HG03064 (cell line): ENCODE measurements at regions not wholly inside any gene's neighbourhood (a gene's known extent, or its start where the extent isn't known, plus 50 kb on each side); places are given as distances from the start of the nearest gene placed in this dataset.

Experiments used
- ATAC-seq: cut with Tn5 transposase; IDR thresholded peaks from one replicate; pipeline ENCODE4 v1.9.1; 2021; ENCODE audit warnings: low read depth; ENCODE audit not compliant: unreplicated experiment

DNA sequence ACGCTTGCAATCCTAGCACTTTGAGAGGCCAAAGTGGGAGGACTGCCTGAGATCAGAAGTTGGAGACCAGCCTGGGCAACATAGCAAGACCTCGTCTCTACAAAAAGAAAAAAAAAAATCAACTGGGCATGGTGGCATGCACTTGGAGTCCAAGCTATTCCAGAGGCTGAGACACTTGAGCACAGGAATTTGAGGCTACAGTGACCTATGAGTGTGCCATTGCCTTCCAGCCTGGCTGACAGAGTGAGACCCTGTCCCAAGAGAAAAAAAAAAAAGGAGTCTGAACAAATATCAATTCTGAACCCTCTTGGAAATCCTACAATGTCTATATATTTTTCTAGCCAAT is 126.8 kb upstream of the NRP1 start:
- no peak for ATAC-seq

DNA sequence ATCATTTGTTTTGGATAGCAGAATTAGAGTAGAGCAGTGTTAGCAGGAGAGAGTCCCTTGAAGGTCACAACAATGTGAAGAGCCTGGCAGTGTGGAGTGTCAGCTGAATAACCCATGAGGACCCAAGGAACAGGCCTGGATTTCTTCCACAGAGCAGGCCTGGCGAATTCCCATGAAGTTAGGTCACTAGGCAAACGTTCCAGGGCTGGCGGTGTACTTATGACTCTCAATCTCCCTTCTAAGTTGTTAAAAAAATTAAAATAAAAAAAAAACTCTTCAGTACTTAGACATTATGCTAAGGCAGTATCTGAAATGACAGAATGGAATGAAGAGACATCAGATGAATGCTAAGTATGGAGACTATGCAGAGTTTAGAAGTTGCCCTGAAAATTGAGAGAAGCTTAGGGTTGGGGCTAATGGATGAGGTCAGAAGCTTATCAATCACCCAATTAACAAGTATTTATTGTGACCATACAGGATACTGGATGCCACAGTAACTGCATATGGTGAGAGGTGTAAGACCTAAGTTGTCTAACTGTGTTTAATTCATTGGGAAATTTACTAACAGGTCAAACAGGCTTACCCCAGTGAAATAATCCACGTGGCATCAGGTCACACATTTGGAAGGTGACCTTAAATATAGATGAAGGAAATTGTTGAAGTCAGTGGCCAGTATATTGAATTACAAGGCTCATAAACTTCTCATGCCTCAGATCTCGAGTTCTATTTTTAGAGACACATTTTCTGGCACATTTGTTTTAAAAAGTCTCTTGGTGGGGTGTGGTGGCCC is 126.2 kb upstream of the NRP1 start:
- no peak for ATAC-seq

DNA sequence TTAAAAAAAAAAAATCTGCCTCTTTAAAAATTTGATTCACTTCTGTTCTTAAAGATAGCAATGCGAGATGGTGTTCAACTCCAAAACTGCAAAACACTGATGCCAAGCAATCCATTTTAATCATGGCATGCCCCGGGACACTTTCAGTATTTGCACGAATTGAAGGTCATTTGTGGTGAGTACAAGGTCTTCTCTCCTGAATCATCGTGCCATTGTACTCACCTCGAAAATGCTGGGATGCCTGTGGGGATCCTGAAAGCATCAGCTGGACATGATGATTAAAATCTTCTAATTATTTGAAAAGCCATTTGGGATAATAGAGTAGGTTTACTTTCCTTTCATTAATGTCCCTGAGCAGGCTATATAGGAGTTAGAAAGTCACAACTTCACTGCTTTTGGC is 125.1 kb upstream of the NRP1 start:
- no peak for ATAC-seq

DNA sequence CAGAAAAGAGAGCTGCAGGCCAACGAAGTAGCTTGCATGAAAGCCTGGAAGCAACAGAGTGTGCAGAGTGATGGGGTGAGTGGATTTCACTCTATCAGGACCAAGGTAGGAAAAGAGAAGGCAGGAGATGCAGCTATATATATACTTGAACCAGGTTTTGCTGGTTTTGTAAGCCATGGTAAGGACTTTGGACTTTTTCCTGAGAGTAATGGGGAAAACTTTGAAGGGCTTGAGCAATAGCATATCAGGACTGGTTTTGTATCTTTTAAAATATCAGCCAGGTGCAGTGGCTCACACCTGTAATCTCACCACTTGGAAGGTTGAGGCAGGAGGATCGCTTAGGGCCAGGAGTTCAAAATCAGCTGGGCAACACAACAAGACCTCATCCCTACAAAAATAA is 120.6 kb upstream of the NRP1 start:
- ATAC-seq: no peak

DNA sequence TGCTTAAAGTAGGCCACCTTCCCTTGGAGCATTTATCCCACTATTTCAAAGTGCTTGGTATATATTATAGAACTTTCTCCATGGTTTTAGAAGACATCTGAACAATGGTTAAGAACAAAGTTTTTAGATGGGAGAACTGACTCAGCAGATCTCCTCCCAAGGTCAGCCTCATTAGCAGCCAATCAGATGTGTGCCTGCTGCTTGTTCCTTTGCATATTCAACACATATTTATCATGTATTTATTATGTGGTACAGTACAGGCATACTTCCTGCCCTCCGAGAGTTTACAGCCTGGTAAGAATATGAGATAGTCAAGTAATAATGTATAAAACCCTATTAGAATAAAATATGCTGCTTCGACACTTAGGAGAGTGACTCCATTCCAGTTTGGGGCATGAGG is 120.1 kb upstream of the NRP1 start:
- no peak for ATAC-seq

DNA sequence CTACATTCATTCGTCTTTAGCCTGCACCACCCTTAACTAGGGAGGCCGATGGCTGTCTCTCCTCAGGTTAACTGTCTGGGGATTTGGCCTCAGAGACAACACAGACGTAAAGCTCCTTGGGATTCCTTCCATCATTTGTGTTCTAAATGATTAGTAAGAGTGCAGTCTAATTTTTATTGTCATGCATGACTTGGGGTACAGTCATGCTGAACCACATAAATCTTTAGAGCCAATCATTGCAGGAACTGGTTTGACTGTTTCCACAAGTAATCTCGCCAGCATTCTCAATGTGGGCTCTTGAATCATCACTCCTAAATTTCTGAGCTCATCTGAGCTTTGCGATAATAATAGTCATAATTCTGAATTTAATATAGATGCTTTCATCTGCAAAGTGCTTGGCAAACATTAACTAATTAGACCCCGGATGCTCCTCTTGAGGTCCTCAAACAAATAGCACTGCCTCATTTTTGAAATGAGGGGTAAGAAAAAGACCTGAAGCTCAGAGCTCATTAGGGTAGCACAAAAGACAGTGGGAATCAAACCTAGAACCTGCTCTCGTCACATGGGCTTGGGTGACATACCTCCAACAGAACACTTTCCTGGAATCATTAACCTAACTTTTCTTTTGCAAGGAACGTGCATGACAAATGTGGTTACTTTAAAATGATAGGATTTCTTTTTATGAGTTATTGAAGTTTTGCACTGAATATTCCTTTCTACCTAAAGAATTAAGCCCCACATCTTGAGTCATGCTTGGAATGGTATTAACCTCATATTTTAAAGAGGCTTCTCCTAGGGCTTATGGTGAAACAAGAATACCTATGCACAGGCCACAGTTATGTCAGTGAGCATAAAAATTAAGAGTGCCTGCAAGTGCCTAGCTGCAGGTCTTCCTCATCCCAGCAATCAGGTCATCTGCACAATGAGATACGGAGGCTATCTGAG is 118.9 kb upstream of the NRP1 start:
- no peak for ATAC-seq

DNA sequence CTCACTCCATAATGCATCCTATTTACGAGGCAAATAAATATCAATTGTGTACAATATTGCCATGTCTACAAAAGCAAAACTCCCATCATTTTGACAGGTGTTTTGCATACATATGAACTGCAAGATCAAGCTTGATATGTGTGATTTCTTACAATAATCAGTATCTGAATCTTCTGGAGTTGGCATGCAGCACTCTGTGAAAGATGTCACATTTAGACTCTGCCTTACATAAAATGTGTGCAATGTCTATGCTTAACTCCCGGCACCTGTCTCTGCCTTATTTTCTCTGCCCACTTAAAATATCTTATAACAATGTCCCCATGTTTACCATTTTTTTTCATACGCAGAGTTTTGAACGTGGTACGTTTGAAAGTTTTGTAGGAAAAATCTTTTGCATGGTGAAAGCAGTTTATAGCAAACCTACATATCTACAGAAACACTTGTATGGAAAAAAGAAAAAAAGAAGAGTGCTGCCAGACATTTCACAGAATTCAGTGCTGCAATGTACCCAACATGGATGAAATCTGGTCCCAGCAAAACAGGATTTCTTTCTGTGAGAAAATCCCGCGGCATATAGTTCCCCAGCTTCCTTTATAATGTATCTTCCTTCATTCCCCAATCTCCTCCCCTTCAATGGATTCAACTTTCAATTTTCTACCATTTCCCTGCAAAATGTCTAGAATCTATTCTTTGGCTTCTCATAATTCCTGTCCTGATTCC is 114.1 kb upstream of the NRP1 start:
- ATAC-seq: no peak

DNA sequence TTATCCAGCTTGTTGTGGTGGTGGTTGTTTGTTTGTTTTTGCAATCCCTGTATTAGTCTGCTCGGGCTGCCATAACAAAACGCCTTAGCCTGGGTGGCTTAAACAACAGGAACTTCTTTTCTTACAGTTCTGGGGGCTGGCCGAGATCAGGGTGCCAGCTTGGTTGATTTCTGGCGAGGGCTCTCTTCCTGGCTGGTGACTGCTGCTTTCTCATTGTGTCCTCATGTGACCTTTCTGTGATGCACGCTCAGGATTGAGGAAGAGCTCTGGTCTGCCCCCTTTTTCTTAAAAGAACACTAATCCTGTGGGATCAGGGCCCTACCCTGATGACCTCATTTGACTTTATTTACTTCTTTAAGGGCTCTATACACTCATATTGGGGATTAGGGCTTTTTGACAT is 107.1 kb upstream of the NRP1 start:
- no peak for ATAC-seq

DNA sequence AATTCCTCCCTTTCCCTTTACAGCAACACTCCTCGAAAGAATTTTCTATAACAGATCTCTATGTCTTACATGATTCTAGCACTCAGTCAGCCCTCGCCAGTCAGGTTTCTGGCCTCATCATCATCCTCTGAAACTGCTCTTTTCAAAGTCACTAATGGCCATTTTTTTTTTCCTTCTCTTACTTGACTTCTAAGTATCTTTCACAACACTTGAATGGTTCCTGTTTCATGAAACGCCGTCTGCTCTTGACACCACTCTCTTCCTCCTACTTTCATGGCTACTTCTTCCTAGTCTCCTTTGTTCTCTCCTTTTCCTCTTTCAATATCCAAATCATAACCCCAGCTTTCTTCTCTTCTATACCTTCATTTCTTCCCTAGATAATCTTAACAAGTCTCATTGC is 100.5 kb upstream of the NRP1 start:
- ATAC-seq: no peak

DNA sequence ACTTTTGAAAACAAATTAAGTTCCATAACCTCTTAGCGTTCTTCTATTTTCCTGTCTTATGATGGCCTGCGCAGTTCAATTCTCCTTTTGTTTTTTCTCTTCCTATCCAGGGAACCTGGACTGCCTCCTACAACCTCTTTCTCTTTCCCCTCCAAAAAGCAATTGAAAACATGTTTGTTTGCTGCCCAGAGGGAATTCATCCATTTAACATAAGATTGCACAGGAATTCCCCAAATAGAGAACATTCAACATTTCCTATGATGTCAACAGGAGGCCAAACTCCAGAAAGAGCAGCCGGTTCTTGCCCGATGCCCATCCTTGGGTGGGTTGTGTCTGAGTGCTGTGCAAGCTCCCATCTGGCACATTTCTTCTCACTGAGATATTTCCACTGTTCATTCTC is 94.2 kb upstream of the NRP1 start:
- ATAC-seq: no peak

DNA sequence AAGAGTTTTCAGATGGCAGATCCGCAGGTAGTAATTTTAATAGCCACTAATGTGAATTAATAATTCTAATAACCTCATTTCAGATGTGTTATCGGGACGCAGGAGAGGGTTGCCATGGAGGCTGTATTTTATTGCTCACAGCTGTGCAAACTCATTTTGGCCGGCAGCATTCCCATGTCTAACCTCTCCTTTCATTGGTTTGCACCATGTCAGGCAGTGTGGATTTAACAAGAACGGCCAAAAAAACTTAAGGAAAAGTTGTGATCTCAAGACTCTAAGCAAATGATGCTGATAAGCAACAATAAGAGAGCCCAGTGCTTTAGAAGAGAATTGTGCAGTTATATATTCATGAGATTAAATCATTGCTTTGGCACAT is 88.7 kb upstream of the NRP1 start:
- no peak for ATAC-seq

DNA sequence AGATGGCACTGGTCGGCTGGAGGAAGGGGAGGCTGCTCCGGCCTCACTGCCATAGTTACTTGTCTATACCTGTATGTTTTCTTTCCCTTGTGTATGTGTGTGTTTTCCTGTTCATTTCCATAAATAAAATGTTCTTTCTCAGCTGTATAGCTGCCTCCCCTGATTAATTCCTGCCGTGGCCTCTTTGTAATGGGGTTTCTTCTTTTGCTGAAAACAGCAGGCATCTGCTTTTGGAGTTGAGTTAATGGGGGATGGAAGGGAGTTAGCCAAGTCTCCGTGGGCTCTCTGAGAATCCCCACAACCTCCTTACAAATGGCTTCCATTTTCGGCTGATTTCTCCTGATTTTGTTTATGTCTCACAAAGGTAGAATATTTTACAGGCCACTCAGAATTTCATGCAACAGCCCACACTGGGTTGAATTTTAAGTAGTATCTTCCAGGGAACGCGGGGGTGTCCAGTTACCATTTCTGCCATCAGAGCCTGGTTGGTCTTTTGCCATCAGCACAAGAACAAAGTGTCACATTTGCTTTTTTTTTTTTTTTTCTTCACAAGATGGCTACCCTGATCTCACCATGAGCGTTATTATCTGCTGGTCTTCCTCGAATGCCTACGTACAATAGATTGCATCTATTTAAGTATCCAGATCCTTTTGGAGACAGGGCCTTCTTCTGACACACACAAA is 88.1 kb upstream of the NRP1 start:
- no peak for ATAC-seq

DNA sequence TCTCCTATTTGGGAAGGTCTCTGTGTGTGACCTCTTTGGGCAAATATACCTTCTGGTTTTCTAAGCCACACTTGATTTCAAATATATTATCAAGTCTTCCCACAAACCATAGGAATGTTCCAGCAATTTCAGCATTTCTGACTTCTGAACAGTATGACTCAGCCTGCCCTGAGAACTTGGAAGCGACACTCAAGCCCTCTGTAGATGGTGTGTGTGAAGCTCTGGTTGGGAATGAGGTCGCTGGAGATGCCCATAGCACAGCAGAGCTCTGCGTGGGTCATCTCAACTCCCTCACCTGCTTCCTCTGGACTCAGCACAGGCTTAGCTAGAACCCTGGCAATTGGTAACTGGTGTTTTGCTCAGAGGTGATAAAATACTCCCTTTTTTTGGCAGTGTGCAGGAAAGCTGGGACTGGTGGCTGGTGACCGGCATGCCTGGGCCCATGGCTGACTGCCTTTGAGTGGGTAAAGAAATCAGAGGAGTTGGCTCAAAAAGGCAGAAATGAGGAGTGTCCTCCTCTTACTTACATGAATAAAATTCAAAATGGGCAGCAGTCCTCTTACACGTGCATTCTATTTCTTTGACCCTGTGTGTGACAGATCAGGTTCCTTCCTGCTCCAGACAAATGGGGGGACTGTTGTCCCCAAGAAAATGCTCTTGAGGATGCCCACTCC is 87.5 kb upstream of the NRP1 start:
- no peak for ATAC-seq

DNA sequence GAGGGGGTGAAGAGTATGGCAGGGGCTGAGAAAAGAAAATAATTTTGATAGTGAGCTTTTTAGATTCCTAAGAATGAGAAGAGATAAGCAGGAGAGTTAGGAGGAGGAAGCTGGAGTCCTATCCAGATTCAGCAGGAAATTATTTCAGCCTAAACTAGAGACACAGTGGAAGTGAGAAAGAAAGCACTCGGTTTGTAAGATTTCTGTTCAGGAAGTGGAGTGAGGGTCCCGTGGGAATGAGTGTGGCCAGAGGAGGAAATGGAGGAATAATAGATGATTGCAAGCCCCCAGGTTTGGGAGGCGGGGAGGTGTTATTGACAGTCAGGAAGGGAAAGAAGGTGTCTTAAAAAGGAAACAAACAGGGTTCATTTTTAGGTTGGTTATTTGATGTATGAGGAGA is 84.8 kb upstream of the NRP1 start:
- no peak for ATAC-seq

DNA sequence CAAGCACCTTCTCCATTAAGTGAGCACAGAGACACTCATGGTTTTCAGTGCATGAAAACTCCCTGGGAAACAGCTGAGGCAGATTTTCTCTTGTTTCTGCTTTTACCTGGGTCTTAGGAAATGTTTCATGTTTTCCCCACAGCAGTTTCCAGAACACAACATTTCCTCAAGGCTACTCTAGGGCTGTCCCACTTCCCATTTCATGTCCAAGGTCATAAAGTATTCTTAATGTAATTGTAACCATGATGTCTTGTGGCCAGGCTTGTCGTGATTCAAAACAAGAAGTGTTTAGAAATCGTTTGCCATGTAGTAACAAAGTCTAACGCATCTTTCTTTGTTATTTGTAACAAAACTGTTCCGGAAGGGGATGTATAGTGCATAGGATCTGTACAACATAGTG is 83.8 kb upstream of the NRP1 start:
- no peak for ATAC-seq

DNA sequence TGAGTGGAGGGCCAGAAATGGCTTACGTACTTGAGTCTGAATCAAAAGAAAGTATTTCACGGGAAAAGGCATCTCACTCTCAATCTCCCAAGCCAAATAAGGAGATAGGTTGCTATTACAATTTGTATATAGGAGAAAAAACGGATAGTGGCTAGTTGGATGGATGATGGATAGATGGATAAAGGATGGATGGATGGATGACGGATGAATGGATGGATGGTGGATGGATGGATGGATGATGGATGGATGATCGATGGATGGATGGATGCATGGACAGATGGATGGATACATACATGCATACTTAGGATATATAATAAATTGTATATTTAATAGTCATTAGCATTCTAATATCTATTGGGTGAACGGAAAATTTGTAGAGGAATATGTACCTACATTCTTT is 82.2 kb upstream of the NRP1 start:
- ATAC-seq: no peak

DNA sequence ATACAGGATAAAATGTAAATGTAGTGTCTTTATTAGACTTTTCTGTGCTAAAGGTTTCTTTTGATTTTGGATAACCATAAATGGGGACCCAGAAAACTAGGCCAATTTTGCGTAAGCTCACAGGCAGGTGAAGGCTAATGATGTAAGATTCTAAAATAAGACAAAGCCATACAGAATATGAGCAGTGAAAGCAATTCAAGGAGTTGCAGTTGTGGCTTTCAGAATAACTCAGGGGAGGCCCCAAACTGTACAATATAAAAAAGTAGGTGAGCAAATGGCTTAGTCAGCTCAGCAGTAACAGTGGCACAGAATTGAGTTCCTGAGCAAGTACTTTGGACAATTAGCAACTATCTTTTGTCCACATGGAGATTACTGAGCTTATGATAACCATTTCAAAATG is 81.7 kb upstream of the NRP1 start:
- ATAC-seq: no peak

DNA sequence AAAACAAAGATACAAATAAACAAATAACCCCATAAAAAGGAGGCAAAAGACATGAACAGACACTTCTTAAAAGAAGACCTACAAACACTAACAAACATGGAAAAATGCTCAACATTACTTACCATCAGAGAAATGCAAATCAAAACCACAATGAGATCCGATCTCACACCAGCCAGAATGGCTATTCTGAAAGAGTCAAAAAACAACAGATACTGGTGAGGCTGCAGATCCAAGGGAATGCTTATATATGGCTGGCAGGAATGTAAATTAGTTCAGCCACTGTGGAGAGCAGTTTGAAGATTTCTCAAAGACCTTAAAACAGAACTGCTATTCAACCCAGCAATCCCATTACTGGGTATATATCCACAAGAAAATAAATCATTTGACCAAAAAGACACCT is 80.4 kb upstream of the NRP1 start:
- ATAC-seq: no peak

DNA sequence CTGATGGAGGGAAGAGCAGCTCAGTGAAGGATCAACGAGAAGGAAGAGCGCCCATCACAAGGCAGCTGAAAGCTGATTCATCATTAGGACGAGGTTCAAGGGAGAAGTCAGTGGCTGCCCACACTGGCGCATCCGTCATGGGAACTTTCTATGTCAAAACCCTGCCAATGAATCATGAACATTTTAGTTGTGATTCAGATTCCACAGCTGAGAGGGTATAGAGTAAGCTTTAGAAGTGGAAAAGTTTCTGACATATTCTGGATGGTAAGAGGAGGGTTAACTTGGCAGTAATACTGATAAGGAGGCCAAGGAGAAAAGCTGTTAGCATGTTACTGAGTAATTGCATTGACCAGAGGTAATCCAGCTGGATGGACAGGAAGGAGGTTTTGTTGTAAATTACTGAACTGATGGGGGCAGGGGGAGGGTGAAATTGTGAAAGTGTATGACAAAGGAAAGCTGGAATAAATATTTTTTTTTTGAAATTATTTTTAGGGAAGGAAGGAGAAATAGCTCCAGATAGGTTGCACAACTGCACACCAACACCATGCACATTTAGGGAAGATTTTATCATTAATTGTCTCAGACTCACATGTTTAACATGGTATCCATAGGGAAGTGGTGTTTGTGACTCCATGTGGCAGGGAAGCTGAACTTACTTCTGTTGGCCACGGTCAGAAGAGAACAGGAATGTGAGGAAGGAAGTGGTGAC is 78.3 kb upstream of the NRP1 start:
- no peak for ATAC-seq

DNA sequence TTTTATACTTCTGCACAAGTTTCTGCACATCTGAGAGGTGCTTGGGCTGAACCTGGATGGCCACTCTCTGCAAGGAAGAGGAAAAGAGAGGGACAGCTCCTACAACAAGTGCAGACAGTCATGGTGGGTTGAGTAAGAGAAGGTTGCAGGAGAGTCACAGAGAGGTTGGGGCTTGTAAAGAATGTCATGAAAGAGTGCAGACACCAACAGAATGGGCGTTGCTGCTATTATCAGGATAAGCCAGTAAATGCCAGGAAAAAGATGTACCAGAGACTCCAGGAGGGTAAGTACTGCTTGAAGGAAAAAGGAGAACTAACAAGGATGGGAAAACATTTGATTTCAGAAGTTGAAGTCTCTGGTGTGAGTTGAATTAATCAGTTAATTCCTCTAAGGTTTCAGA is 77.8 kb upstream of the NRP1 start:
- ATAC-seq: no peak
